Adrenal gland (tissue), 5 donors: ENCODE measurements at regions not wholly inside any gene's neighbourhood (a gene's known extent, or its start where the extent isn't known, plus 50 kb on each side); places are given as distances from the start of the nearest gene placed in this dataset.
"Not testable (repeated sequence)": the region's sequence is repeated elsewhere in the genome, so short reads cannot be mapped to it uniquely, and the experiment has no call there.

ENCODE experiments used
- POLR2A ChIP-seq, 2 donors: fragments of 450-650 bp; IDR thresholded peaks; one replicate each; pipeline ENCODE4 v1.6.1; 2017; ENCODE audit warnings: antibody characterized with exemption in 2 of 2, mild to moderate bottlenecking in 2 of 2, moderate library complexity in 1 of 2
- TF ChIP-seq, protein P1 (sequence below), 6 experiments: fragments of 450-650 bp in 4 of 6; fragments of 200-600 bp in 2 of 6; sonication (generic) in 1 of 6; IDR thresholded peaks; 1 replicate in 5 of 6; 2 replicates in 1 of 6; pipeline versions ENCODE4 v1.5.1 to v1.8.0; 2016 to 2021; ENCODE audit warnings: antibody characterized with exemption in 6 of 6, mild to moderate bottlenecking in 2 of 6, moderate library complexity in 1 of 6
- donor health status: DM: no; HTN: no; CAD: no.

DNA sequence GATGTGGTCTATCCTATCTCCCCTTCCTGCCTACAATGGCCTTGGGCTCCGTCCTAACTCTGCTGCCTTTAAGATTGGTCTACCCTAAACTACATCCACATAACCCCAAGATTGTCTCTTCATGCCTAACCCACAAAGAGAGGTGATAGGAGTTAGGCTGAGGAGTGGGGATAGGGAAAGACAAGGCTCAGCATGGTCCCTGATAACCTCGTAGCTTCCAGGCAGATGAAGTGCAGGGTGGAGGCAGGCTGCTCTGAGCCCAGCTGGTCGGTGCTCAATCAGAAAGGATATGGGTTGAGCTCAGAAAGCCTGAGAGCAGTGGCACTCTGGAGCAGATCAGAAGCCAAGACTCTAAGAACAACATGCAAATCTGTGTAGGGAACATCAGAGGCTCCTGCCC lies 87.1 kb upstream of the KIF2A start:
- TF ChIP-seq, protein P1, sequence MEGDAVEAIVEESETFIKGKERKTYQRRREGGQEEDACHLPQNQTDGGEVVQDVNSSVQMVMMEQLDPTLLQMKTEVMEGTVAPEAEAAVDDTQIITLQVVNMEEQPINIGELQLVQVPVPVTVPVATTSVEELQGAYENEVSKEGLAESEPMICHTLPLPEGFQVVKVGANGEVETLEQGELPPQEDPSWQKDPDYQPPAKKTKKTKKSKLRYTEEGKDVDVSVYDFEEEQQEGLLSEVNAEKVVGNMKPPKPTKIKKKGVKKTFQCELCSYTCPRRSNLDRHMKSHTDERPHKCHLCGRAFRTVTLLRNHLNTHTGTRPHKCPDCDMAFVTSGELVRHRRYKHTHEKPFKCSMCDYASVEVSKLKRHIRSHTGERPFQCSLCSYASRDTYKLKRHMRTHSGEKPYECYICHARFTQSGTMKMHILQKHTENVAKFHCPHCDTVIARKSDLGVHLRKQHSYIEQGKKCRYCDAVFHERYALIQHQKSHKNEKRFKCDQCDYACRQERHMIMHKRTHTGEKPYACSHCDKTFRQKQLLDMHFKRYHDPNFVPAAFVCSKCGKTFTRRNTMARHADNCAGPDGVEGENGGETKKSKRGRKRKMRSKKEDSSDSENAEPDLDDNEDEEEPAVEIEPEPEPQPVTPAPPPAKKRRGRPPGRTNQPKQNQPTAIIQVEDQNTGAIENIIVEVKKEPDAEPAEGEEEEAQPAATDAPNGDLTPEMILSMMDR (IDR thresholded peaks at IDR 0.05), result not testable (repeated sequence)
- TF ChIP-seq POLR2A (IDR thresholded peaks at IDR 0.05), result not testable (repeated sequence)
